C4-2B (cell line): ENCODE measurements at regions not wholly inside any gene's neighbourhood (a gene's known extent, or its start where the extent isn't known, plus 50 kb on each side); places are given as distances from the start of the nearest gene placed in this dataset.

ENCODE experiments used
- H3K27ac ChIP-seq: fragments of 450-650 bp; 2 replicates; pipeline ENCODE4 v1.5.1; 2017
- ZFX ChIP-seq: fragments of 450-650 bp; IDR thresholded peaks from 2 replicates; pipeline ENCODE4 v1.6.1; 2017
- TF ChIP-seq, protein P1 (sequence below): fragments of 450-650 bp; conservative IDR thresholded peaks from 2 replicates; pipeline ENCODE4 v1.5.1; 2017; ENCODE audit warnings: mild to moderate bottlenecking

DNA sequence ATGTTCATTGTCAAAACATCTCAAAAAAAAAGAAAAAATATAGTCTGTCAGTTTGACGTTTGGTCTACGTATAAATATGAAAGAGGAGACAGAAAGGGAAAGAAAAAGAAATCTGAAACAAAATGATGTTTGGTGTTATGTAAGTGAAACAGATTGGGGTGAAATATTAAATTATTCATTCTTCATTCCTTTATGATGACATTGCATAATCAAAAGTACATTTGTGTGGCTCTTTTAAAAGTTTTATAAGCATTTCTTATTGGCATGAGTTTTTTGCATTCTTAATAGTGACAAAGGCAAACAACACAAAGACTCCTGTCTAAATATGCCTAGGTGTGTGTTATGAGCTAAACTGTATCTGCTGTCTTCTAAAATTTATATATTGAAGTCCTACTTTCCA, 232.6 kb downstream of the EFNB2 start:
- H3K27ac ChIP-seq: no peak overlapping the region

DNA sequence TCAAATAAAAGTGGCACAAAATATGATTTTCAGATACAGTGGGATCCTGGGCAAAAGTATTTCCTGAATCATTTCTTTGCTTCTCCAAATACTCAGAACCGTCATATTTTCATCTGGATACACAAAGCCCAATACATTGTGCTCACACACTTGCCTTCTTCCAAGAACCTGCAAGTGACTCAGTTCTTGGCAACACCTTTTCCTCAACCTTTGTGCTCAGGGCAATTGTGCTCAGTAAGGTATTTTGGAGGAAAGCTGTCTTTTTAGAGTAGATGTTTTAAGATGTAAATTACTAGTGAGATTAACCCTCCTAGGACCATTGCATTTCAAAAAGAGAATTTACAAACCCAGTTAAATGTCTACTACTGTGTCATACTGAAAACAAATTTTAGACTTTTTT, 233.5 kb downstream of the EFNB2 start:
- H3K27ac ChIP-seq: no peak overlapping the region
- TF ChIP-seq, protein P1, sequence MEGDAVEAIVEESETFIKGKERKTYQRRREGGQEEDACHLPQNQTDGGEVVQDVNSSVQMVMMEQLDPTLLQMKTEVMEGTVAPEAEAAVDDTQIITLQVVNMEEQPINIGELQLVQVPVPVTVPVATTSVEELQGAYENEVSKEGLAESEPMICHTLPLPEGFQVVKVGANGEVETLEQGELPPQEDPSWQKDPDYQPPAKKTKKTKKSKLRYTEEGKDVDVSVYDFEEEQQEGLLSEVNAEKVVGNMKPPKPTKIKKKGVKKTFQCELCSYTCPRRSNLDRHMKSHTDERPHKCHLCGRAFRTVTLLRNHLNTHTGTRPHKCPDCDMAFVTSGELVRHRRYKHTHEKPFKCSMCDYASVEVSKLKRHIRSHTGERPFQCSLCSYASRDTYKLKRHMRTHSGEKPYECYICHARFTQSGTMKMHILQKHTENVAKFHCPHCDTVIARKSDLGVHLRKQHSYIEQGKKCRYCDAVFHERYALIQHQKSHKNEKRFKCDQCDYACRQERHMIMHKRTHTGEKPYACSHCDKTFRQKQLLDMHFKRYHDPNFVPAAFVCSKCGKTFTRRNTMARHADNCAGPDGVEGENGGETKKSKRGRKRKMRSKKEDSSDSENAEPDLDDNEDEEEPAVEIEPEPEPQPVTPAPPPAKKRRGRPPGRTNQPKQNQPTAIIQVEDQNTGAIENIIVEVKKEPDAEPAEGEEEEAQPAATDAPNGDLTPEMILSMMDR: no peak
- TF ChIP-seq ZFX: no peak

More for the DNA sequence above, 232.6 kb downstream of the EFNB2 start:
- no peak for TF ChIP-seq ZFX

DNA sequence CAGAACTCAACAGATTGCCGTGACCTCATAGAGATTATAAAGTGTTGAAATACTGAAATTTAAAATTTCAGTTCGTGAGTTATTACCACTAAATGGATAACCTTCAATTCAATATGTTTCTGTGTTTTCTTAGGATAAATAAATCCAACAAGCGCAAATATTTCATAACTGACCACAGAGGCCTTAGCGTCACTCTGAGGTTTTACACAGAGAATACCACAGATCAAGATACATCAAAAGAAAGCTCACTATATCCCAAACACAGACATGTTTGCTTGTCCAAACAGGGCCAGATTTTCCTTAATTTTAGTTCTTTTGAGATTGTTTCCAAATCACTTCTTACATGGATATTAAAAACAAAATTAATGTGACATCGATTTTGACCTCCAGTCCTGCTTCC, 235.8 kb downstream of the EFNB2 start:
- TF ChIP-seq ZFX: no peak
- TF ChIP-seq, protein P1: no peak
- H3K27ac ChIP-seq: no peak overlapping the region

DNA sequence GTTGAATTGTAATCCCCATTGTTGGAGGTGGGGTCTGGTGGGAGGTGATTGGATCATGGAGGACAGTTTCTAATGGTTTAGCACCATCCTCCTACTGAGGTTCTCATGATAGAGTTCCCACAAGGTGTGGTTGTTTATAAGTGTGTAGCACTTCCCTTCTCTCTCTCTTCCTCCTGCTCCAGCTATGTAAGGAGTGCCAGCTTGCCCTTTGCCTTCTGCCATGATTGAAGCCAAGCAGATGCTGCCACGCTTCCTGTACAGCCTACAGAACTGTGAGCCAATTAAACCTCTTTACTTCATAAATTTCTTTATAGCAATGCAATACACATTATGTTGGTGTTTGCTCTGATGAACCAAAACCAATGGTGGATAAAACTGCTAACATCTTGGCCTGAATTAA, 238.2 kb downstream of the EFNB2 start:
- no peak overlapping the region for H3K27ac ChIP-seq
- TF ChIP-seq ZFX: no peak
- TF ChIP-seq, protein P1: no peak

DNA sequence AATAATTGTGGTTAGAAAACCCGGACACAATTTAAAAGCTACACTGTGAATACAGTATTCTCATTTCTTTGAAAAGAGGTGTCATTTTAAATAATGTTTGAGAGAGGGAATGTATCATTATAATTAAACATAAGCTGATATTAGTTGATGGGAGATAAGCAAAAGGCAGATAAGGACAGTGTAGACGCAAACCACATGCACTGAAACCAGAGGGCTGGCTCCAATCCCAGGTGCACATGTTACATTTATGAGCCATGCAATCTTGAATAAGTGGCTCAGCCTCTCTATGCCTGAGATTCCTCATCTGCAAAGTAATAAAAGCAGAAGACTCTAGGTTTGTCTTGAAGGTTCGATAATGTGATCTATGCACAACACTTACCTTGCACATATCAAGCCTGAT, 238.7 kb downstream of the EFNB2 start:
- TF ChIP-seq ZFX: no peak
- TF ChIP-seq, protein P1: no peak
- H3K27ac ChIP-seq: no peak overlapping the region

DNA sequence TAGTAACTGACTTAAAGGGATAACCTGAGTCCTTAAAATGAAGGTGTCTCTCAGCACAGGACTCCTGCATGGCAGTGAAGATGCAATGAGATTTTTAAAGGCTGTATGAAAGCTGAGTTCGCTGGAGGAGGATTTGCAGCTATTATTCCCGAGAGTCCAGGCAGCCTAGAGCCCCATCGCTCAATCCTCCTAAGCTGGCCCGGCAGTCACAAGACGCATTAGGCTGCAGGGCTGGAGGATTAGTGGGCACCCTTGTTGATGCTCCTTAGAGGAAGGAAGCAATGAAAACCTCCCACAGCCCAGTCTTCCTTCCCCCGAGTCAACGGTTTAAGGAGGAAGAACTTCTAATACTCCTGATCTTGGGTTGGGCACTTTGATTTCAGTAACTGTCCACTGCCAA, 239.5 kb downstream of the EFNB2 start:
- TF ChIP-seq ZFX: no peak
- TF ChIP-seq, protein P1: no peak
- H3K27ac ChIP-seq: no peak overlapping the region

DNA sequence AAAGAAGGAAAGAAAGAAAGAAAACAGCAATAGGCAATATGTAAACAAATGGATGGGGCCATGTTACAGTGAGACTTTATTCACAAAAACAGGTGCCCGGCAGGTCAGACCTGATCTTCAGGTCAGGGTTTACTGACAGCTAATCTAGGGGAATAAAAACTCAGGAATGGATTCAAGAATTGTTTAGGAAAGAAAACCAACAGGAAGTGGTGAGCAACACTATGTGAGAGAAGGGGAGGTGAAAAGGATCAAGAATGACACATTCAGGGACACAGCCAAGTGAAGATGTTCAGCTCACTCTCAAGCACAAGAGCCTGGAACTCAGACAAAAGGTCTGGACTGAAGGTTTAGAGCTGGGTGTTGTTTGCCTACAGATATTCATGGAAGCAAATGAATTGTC, 244.5 kb downstream of the EFNB2 start:
- no peak overlapping the region; the same call in 1 of the 2 replicates for H3K27ac ChIP-seq
- TF ChIP-seq, protein P1: no peak
- no peak for TF ChIP-seq ZFX

DNA sequence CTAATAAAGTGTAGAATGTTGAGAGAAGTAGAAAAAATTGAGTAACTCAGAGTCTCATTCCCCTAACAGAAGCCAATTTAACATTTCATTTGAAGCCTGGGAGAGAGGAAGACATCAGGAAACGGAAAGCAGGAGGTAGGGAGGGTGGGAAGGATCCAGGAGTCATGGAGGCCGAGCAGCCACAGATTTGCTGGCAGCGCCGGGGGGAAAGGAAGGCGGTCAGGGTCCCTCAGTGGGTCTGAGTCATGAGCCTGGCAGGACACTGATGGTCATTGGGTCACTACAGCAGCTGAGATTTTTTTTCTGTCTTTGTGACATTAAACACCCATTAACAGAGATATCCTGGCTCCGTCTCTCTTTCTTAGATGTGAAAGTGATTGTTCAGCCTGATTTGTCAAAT, 248.1 kb downstream of the EFNB2 start:
- H3K27ac ChIP-seq: no peak overlapping the region
- TF ChIP-seq, protein P1: no peak
